ENCODE measurements at regions not wholly inside any gene's neighbourhood (a gene's known extent, or its start where the extent isn't known, plus 50 kb on each side); places are given as distances from the start of the nearest gene placed in this dataset.
"Not testable (repeated sequence)": the region's sequence is repeated elsewhere in the genome, so short reads cannot be mapped to it uniquely, and the experiment has no call there.

GRCh38 chr15:22241451-22241850, 161.1 kb downstream of the OR4M2 start:
- H3K36me3 Mint-ChIP-seq (ENCODE audit: low read depth), result no peaks in the 10 kb centered on the region
- POLR2A ChIA-PET, result no interaction called here
- Histone ChIP-seq H3K36me3 (ENCODE audit: insufficient read depth, low read length) (no peaks in the 10 kb centered on the region), H3K27me3 (ENCODE audit: control insufficient read depth in 1 of 2, insufficient read depth in 2 of 2, low read length in 2 of 2) (no peaks in the 10 kb centered on the region), H3K9me3 (ENCODE audit: control insufficient read depth in 1 of 2, insufficient read depth in 1 of 2, low read length in 2 of 2) (no peaks in the 10 kb centered on the region), H3K4me3 (ENCODE audit: low read length) (no peak overlapping the region), H3K27ac (ENCODE audit: low read depth in 1 of 2, low read length in 2 of 2) (no peak overlapping the region), H3K4me1 (ENCODE audit: insufficient read depth, low read length) (peaks cover 4% of the 10 kb centered on the region)
- no peak for ATAC-seq (ENCODE audit: poor library complexity)
- intact Hi-C loops (cut with DNase I, micrococcal nuclease), result loop anchor here in 1 of 2 experiments (2.0 kb wide), 1 partner anchor 1875 kb away; no protein-coding TSS in a partner anchor
- no peaks in the 10 kb centered on the region for H3K4me1 Mint-ChIP-seq (ENCODE audit: low read depth)
- H3K27ac Mint-ChIP-seq, result no peak overlapping the region
- no peak for DNase-seq
- H3K9me3 Mint-ChIP-seq, result no peaks in the 10 kb centered on the region
- no peak overlapping the region for H3K4me3 Mint-ChIP-seq
- CTCF ChIA-PET, result no interaction called here
- TF ChIP-seq, protein P1, sequence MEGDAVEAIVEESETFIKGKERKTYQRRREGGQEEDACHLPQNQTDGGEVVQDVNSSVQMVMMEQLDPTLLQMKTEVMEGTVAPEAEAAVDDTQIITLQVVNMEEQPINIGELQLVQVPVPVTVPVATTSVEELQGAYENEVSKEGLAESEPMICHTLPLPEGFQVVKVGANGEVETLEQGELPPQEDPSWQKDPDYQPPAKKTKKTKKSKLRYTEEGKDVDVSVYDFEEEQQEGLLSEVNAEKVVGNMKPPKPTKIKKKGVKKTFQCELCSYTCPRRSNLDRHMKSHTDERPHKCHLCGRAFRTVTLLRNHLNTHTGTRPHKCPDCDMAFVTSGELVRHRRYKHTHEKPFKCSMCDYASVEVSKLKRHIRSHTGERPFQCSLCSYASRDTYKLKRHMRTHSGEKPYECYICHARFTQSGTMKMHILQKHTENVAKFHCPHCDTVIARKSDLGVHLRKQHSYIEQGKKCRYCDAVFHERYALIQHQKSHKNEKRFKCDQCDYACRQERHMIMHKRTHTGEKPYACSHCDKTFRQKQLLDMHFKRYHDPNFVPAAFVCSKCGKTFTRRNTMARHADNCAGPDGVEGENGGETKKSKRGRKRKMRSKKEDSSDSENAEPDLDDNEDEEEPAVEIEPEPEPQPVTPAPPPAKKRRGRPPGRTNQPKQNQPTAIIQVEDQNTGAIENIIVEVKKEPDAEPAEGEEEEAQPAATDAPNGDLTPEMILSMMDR (IDR thresholded peaks at IDR 0.05), result no peak
- H3K27me3 Mint-ChIP-seq, result peaks cover 38% of the 10 kb centered on the region

- H3K9me3 Mint-ChIP-seq; CTCF ChIA-PET; intact Hi-C loops (cut with DNase I, micrococcal nuclease); H3K27ac Mint-ChIP-seq; H3K9me3 ChIP-seq (ENCODE audit: control insufficient read depth in 1 of 2, insufficient read depth in 1 of 2, low read length in 2 of 2); H3K36me3 Mint-ChIP-seq (ENCODE audit: low read depth); DNase-seq; H3K27ac ChIP-seq (ENCODE audit: low read depth in 1 of 2, low read length in 2 of 2); H3K4me1 Mint-ChIP-seq (ENCODE audit: low read depth); H3K27me3 ChIP-seq (ENCODE audit: control insufficient read depth in 1 of 2, insufficient read depth in 2 of 2, low read length in 2 of 2); H3K4me3 Mint-ChIP-seq; H3K36me3 ChIP-seq (ENCODE audit: insufficient read depth, low read length); ATAC-seq (ENCODE audit: poor library complexity); H3K4me1 ChIP-seq (ENCODE audit: insufficient read depth, low read length); H3K4me3 ChIP-seq (ENCODE audit: low read length): not testable (repeated sequence)
- H3K27me3 Mint-ChIP-seq, result peaks cover 39% of the 10 kb centered on the region
- POLR2A ChIA-PET, result interaction anchor here (0.6 to 1.2 kb wide), 2 partner anchors 9 to 38 kb away, joined by 3 read pairs; no protein-coding TSS in a partner anchor
Observed at GRCh38 chr15:22242311-22242710, 162.0 kb downstream of the OR4M2 start.

- intact Hi-C loops (cut with DNase I, micrococcal nuclease), result no loop called here
- no peak overlapping the region for H3K27ac Mint-ChIP-seq
Observed at GRCh38 chr15:22243440-22244130, 163.3 kb downstream of the OR4M2 start.

GRCh38 chr15:22249511-22249910, 169.2 kb downstream of the OR4M2 start:
- H3K27ac ChIP-seq (ENCODE audit: low read depth in 1 of 2, low read length in 2 of 2); H3K36me3 Mint-ChIP-seq (ENCODE audit: low read depth); ATAC-seq (ENCODE audit: poor library complexity); POLR2A ChIA-PET; H3K4me3 Mint-ChIP-seq; H3K27ac Mint-ChIP-seq; H3K9me3 ChIP-seq (ENCODE audit: control insufficient read depth in 1 of 2, insufficient read depth in 1 of 2, low read length in 2 of 2); H3K4me3 ChIP-seq (ENCODE audit: low read length); DNase-seq; H3K27me3 ChIP-seq (ENCODE audit: control insufficient read depth in 1 of 2, insufficient read depth in 2 of 2, low read length in 2 of 2); H3K9me3 Mint-ChIP-seq; H3K36me3 ChIP-seq (ENCODE audit: insufficient read depth, low read length): not testable (repeated sequence)
- H3K27me3 Mint-ChIP-seq, result peaks cover 50% of the 10 kb centered on the region
- intact Hi-C loops (cut with DNase I, micrococcal nuclease), result loop anchor here in 1 of 2 experiments (2.0 to 5.0 kb wide), 3 partner anchors 17 to 1872 kb away; no protein-coding TSS in a partner anchor
- CTCF ChIA-PET, result interaction anchor here (1.1 kb wide), 1 partner anchor 1902 kb away, joined by 5 read pairs; no protein-coding TSS in a partner anchor
- H3K4me1 Mint-ChIP-seq (ENCODE audit: low read depth), result peaks cover 10% of the 10 kb centered on the region
- H3K4me1 ChIP-seq (ENCODE audit: insufficient read depth, low read length), result peaks cover 20% of the 10 kb centered on the region

More at GRCh38 chr15:22243440-22244130, 163.3 kb downstream of the OR4M2 start:
- no peak overlapping the region for H3K27ac ChIP-seq (ENCODE audit: low read depth in 1 of 2, low read length in 2 of 2)
- Mint-ChIP-seq H3K9me3 (no peaks in the 10 kb centered on the region), H3K4me3 (no peak overlapping the region), H3K27me3 (peaks cover 39% of the 10 kb centered on the region), H3K36me3 (ENCODE audit: low read depth) (no peaks in the 10 kb centered on the region), H3K4me1 (ENCODE audit: low read depth) (no peaks in the 10 kb centered on the region)
- ChIA-PET CTCF (interaction anchor here (1.2 kb wide), 1 partner anchor 21 kb away, joined by 4 read pairs; no protein-coding TSS in a partner anchor), POLR2A (interaction anchor here (0.9 kb wide), 1 partner anchor 15 kb away, joined by 3 read pairs; no protein-coding TSS in a partner anchor)
- ATAC-seq (ENCODE audit: poor library complexity), result no peak
- DNase-seq, result no peak
- TF ChIP-seq, protein P1 (IDR thresholded peaks at IDR 0.05), result no peak
- H3K36me3 ChIP-seq (ENCODE audit: insufficient read depth, low read length), result no peaks in the 10 kb centered on the region
- H3K27me3 ChIP-seq (ENCODE audit: control insufficient read depth in 1 of 2, insufficient read depth in 2 of 2, low read length in 2 of 2), result no peaks in the 10 kb centered on the region
- H3K4me3 ChIP-seq (ENCODE audit: low read length), result no peak overlapping the region
- no peaks in the 10 kb centered on the region for H3K9me3 ChIP-seq (ENCODE audit: control insufficient read depth in 1 of 2, insufficient read depth in 1 of 2, low read length in 2 of 2)
- H3K4me1 ChIP-seq (ENCODE audit: insufficient read depth, low read length), result peaks cover 4% of the 10 kb centered on the region

GRCh38 chr15:22250501-22251290, 170.4 kb downstream of the OR4M2 start:
- H3K27ac Mint-ChIP-seq; H3K36me3 Mint-ChIP-seq (ENCODE audit: low read depth); H3K9me3 Mint-ChIP-seq; H3K27ac ChIP-seq (ENCODE audit: low read depth in 1 of 2, low read length in 2 of 2); H3K36me3 ChIP-seq (ENCODE audit: insufficient read depth, low read length); POLR2A ChIA-PET; H3K4me3 Mint-ChIP-seq; H3K9me3 ChIP-seq (ENCODE audit: control insufficient read depth in 1 of 2, insufficient read depth in 1 of 2, low read length in 2 of 2); ATAC-seq (ENCODE audit: poor library complexity); H3K27me3 ChIP-seq (ENCODE audit: control insufficient read depth in 1 of 2, insufficient read depth in 2 of 2, low read length in 2 of 2); DNase-seq; H3K4me3 ChIP-seq (ENCODE audit: low read length): not testable (repeated sequence)
- CTCF ChIA-PET, result interaction anchor here (1.1 kb wide), 1 partner anchor 1903 kb away, joined by 5 read pairs; no protein-coding TSS in a partner anchor
- intact Hi-C loops (cut with DNase I, micrococcal nuclease), result loop anchor here in 1 of 2 experiments (2.0 kb wide), 1 partner anchor 16 kb away; no protein-coding TSS in a partner anchor
- Mint-ChIP-seq H3K27me3 (peaks cover 58% of the 10 kb centered on the region), H3K4me1 (ENCODE audit: low read depth) (peaks cover 18% of the 10 kb centered on the region)
- peaks cover 25% of the 10 kb centered on the region for H3K4me1 ChIP-seq (ENCODE audit: insufficient read depth, low read length)
